ENCODE measurements at regions not wholly inside any gene's neighbourhood (a gene's known extent, or its start where the extent isn't known, plus 50 kb on each side); places are given as distances from the start of the nearest gene placed in this dataset.

- DNase-seq (ENCODE audit: low read depth) = no peak
These were observed 112.0 kb downstream of the TMCO5A start for GRCh38 chr15:38046257-38047051.

GRCh38 chr15:38048001-38048455 lies 113.6 kb downstream of the TMCO5A start:
- DNase-seq (ENCODE audit: low read depth) = no peak

GRCh38 chr15:38049891-38050290 lies 115.5 kb downstream of the TMCO5A start:
- no peak for DNase-seq (ENCODE audit: low read depth)

- DNase-seq (ENCODE audit: low read depth) = no peak
These were observed 116.3 kb downstream of the TMCO5A start for GRCh38 chr15:38050529-38051448.

- no peak for DNase-seq (ENCODE audit: low read depth)
These were observed 118.8 kb downstream of the TMCO5A start for GRCh38 chr15:38053205-38053604.

- no peak for DNase-seq (ENCODE audit: low read depth)
These were observed 119.3 kb downstream of the TMCO5A start for GRCh38 chr15:38053776-38054175.

GRCh38 chr15:38054488-38054887 lies 120.0 kb downstream of the TMCO5A start:
- no peak for DNase-seq (ENCODE audit: low read depth)

GRCh38 chr15:38058596-38059075 lies 124.2 kb downstream of the TMCO5A start:
- no peak for DNase-seq (ENCODE audit: low read depth)

- no peak for DNase-seq (ENCODE audit: low read depth)
These were observed 125.2 kb downstream of the TMCO5A start for GRCh38 chr15:38059665-38060064.

GRCh38 chr15:38061856-38062649 lies 127.6 kb downstream of the TMCO5A start:
- no peak for DNase-seq (ENCODE audit: low read depth)

- no peak for DNase-seq (ENCODE audit: low read depth)
These were observed 128.3 kb downstream of the TMCO5A start for GRCh38 chr15:38062696-38063095.

- no peak for DNase-seq (ENCODE audit: low read depth)
These were observed 131.4 kb downstream of the TMCO5A start for GRCh38 chr15:38065721-38066345.

- DNase-seq (ENCODE audit: low read depth) = no peak
These were observed 132.2 kb downstream of the TMCO5A start for GRCh38 chr15:38066612-38067011.

GRCh38 chr15:38068626-38069391 lies 134.4 kb downstream of the TMCO5A start:
- DNase-seq (ENCODE audit: low read depth) = no peak

GRCh38 chr15:38069511-38070011 lies 135.1 kb downstream of the TMCO5A start:
- no peak for DNase-seq (ENCODE audit: low read depth)

GRCh38 chr15:38070778-38071177 lies 136.3 kb downstream of the TMCO5A start:
- DNase-seq (ENCODE audit: low read depth) = no peak

GRCh38 chr15:38071211-38071972 lies 137.0 kb downstream of the TMCO5A start:
- DNase-seq (ENCODE audit: low read depth) = no peak

GRCh38 chr15:38072007-38072347 lies 137.5 kb downstream of the TMCO5A start:
- DNase-seq (ENCODE audit: low read depth) = no peak

GRCh38 chr15:38072348-38073177 lies 138.1 kb downstream of the TMCO5A start:
- peak; percentile 65 for DNase-seq (ENCODE audit: low read depth)
